GM18502 (cell line): ENCODE measurements at regions not wholly inside any gene's neighbourhood (a gene's known extent, or its start where the extent isn't known, plus 50 kb on each side); places are given as distances from the start of the nearest gene placed in this dataset.
"Not testable (repeated sequence)": the region's sequence is repeated elsewhere in the genome, so short reads cannot be mapped to it uniquely, and the experiment has no call there.

Source experiments
- ATAC-seq: cut with Tn5 transposase; IDR thresholded peaks from one replicate; pipeline ENCODE4 v1.9.1; 2021; ENCODE audit warnings: mild to moderate bottlenecking; ENCODE audit not compliant: unreplicated experiment, poor library complexity

GRCh38 chr6:118720125-118720473, 68.7 kb upstream of the CEP85L start:
- ATAC-seq, result no peak

GRCh38 chr6:118719351-118720124, 68.1 kb upstream of the CEP85L start:
- ATAC-seq, result peak; percentile 48

- no peak for ATAC-seq
Observed at GRCh38 chr6:118718903-118719302, 67.5 kb upstream of the CEP85L start.

GRCh38 chr6:118718297-118718696, 66.9 kb upstream of the CEP85L start:
- ATAC-seq, result no peak

GRCh38 chr6:118717106-118717505, 65.7 kb upstream of the CEP85L start:
- ATAC-seq, result no peak

- not testable (repeated sequence) for ATAC-seq
Observed at GRCh38 chr6:118715907-118716306, 64.5 kb upstream of the CEP85L start.

- no peak for ATAC-seq
Observed at GRCh38 chr6:118715376-118715775, 64.0 kb upstream of the CEP85L start.

- no peak for ATAC-seq
Observed at GRCh38 chr6:118714756-118715155, 63.4 kb upstream of the CEP85L start.

- no peak for ATAC-seq
Observed at GRCh38 chr6:118712969-118713368, 61.6 kb upstream of the CEP85L start.

- ATAC-seq, result no peak
Observed at GRCh38 chr6:118710616-118711015, 59.2 kb upstream of the CEP85L start.

GRCh38 chr6:118709859-118710350, 58.5 kb upstream of the CEP85L start:
- peak; percentile 94 for ATAC-seq

- peak; percentile 2 for ATAC-seq
Observed at GRCh38 chr6:118708744-118709143, 57.4 kb upstream of the CEP85L start.

GRCh38 chr6:118708055-118708454, 56.7 kb upstream of the CEP85L start:
- ATAC-seq, result no peak

- no peak for ATAC-seq
Observed at GRCh38 chr6:118706702-118707101, 55.3 kb upstream of the CEP85L start.

- peak; percentile 37 for ATAC-seq
Observed at GRCh38 chr6:118705544-118706491, 54.4 kb upstream of the CEP85L start.

GRCh38 chr6:118704915-118705314, 53.5 kb upstream of the CEP85L start:
- no peak for ATAC-seq

GRCh38 chr6:118701260-118701659, 49.9 kb upstream of the CEP85L start:
- not testable (repeated sequence) for ATAC-seq
